GM23338 (cell line): ENCODE measurements at regions not wholly inside any gene's neighbourhood (a gene's known extent, or its start where the extent isn't known, plus 50 kb on each side); places are given as distances from the start of the nearest gene placed in this dataset.

Experiments
- ATAC-seq: fragments of 200-7000 bp; cut with Tn5 transposase; 3 replicates; pipeline ENCODE4 v1.9.1; 2020
- DNase-seq: peaks from one replicate; pipeline ENCODE4 v3.0.0-alpha.2; 2015; ENCODE audit warnings: low spot score
- H2AFZ ChIP-seq: fragments of 200-600 bp; sonication (generic); 2 replicates; pipeline ENCODE4 v1.8.0; 2016; ENCODE audit warnings: antibody characterized with exemption, mild to moderate bottlenecking, moderate library complexity
- H3F3A ChIP-seq: fragments of 200-600 bp; sonication (generic); replicated peaks from 2 replicates; pipeline ENCODE4 v1.8.0; 2017; ENCODE audit warnings: antibody characterized with exemption, mixed run types, low read depth
- H3K27ac ChIP-seq: fragments of 200-600 bp; sonication (generic); 2 replicates; pipeline ENCODE4 v1.6.1; 2016; ENCODE audit warnings: low read depth
- H3K27me3 ChIP-seq: fragments of 200-600 bp; sonication (generic); 2 replicates; pipeline ENCODE4 v1.8.0; 2016; ENCODE audit warnings: mild to moderate bottlenecking, mixed run types, moderate library complexity; ENCODE audit not compliant: insufficient read depth
- H3K36me3 ChIP-seq: fragments of 200-600 bp; sonication (generic); 2 replicates; pipeline ENCODE4 v1.8.0; 2016; ENCODE audit warnings: mild to moderate bottlenecking; ENCODE audit not compliant: insufficient read depth
- H3K4me1 ChIP-seq: fragments of 200-600 bp; sonication (generic); 2 replicates; pipeline ENCODE4 v1.8.0; 2016; ENCODE audit warnings: mild to moderate bottlenecking, moderate library complexity; ENCODE audit not compliant: insufficient read depth
- H3K4me2 ChIP-seq: fragments of 200-600 bp; sonication (generic); 2 replicates; pipeline ENCODE4 v1.7.1; 2017; ENCODE audit warnings: mixed run types
- H3K4me3 ChIP-seq: fragments of 200-600 bp; sonication (generic); 2 replicates; pipeline ENCODE4 v1.6.1; 2016; ENCODE audit warnings: mixed run types
- H3K79me2 ChIP-seq: fragments of 200-600 bp; sonication (generic); replicated peaks from 2 replicates; pipeline ENCODE4 v1.8.0; 2017; ENCODE audit warnings: mild to moderate bottlenecking; ENCODE audit not compliant: insufficient read depth
- H3K9me2 ChIP-seq: fragments of 200-600 bp; sonication (generic); 2 replicates; pipeline ENCODE4 v1.8.0; 2017; ENCODE audit not compliant: insufficient read depth
- H4K20me1 ChIP-seq: fragments of 200-600 bp; sonication (generic); replicated peaks from 2 replicates; pipeline ENCODE4 v1.8.0; 2017; ENCODE audit warnings: mild to moderate bottlenecking; ENCODE audit not compliant: insufficient read depth
- H3K27ac Mint-ChIP-seq: 2 replicates; pipeline ENCODE4 v1.8.0; 2020; ENCODE audit warnings: inconsistent platforms, mild to moderate bottlenecking, moderate library complexity, mixed read lengths
- H3K27me3 Mint-ChIP-seq: 3 replicates; pipeline ENCODE4 v1.8.0; 2022; ENCODE audit warnings: low read depth, mild to moderate bottlenecking, moderate library complexity, mixed read lengths, inconsistent platforms; ENCODE audit not compliant: insufficient read depth, poor library complexity
- H3K36me3 Mint-ChIP-seq: 3 replicates; pipeline ENCODE4 v1.8.0; 2021; ENCODE audit warnings: low read depth, mild to moderate bottlenecking, inconsistent platforms, moderate library complexity, mixed read lengths
- H3K4me1 Mint-ChIP-seq: 3 replicates; pipeline ENCODE4 v1.8.0; 2020; ENCODE audit warnings: mild to moderate bottlenecking, inconsistent platforms, mixed read lengths
- H3K4me3 Mint-ChIP-seq: 3 replicates; pipeline ENCODE4 v1.8.0; 2021; ENCODE audit warnings: moderate library complexity, mild to moderate bottlenecking, inconsistent platforms, mixed read lengths
- H3K9me3 Mint-ChIP-seq: 3 replicates; pipeline ENCODE4 v1.8.0; 2020; ENCODE audit warnings: moderate library complexity, mild to moderate bottlenecking, inconsistent platforms, mixed read lengths
- CREB1 ChIP-seq: fragments of 250-450 bp; sonication (Bioruptor Pico); IDR thresholded peaks from 2 replicates; pipeline ENCODE4 v1.5.0; 2020; ENCODE audit warnings: low read depth, mild to moderate bottlenecking, moderate library complexity
- EZH2phosphoT487 ChIP-seq: fragments of 200-600 bp; sonication (generic); IDR thresholded peaks from one replicate; pipeline ENCODE4 v1.8.1; 2018; ENCODE audit warnings: antibody characterized with exemption; ENCODE audit not compliant: unreplicated experiment
- JUNB ChIP-seq: IDR thresholded peaks from one replicate; pipeline ENCODE4 v1.6.1; 2016; ENCODE audit warnings: antibody characterized with exemption; ENCODE audit not compliant: unreplicated experiment
- NANOG ChIP-seq: IDR thresholded peaks from 2 replicates; pipeline ENCODE4 v1.6.1; 2016; ENCODE audit warnings: antibody characterized with exemption, borderline replicate concordance
- POLR2AphosphoS5 ChIP-seq: IDR thresholded peaks from 2 replicates; pipeline ENCODE4 v1.6.1; 2016; ENCODE audit warnings: antibody characterized with exemption, low read depth
- STAT1 ChIP-seq: IDR thresholded peaks from one replicate; pipeline ENCODE4 v1.6.1; 2016; ENCODE audit warnings: antibody characterized with exemption; ENCODE audit not compliant: unreplicated experiment
- ZNF114 ChIP-seq: fragments of 250-450 bp; sonication (Bioruptor Pico); IDR thresholded peaks from 2 replicates; pipeline ENCODE4 v1.5.0; 2020; ENCODE audit warnings: mild to moderate bottlenecking, moderate library complexity
- ZNF331 ChIP-seq: fragments of 250-450 bp; sonication (Bioruptor Pico); IDR thresholded peaks from 2 replicates; pipeline ENCODE4 v1.5.0; 2020; ENCODE audit warnings: low read depth, mild to moderate bottlenecking, moderate library complexity
- TF ChIP-seq, protein P1 (sequence below): IDR thresholded peaks from 2 replicates; pipeline ENCODE4 v1.6.1; 2016; ENCODE audit warnings: antibody characterized with exemption
- TF ChIP-seq, protein P2 (sequence below): fragments of 250-450 bp; sonication (Bioruptor Pico); IDR thresholded peaks from 2 replicates; pipeline ENCODE4 v1.5.0; 2020; ENCODE audit warnings: mild to moderate bottlenecking, moderate library complexity

- TF ChIP-seq STAT1 (no peak), CREB1 (CRISPR knock-in tag) (no peak)
- TF ChIP-seq, protein P1, sequence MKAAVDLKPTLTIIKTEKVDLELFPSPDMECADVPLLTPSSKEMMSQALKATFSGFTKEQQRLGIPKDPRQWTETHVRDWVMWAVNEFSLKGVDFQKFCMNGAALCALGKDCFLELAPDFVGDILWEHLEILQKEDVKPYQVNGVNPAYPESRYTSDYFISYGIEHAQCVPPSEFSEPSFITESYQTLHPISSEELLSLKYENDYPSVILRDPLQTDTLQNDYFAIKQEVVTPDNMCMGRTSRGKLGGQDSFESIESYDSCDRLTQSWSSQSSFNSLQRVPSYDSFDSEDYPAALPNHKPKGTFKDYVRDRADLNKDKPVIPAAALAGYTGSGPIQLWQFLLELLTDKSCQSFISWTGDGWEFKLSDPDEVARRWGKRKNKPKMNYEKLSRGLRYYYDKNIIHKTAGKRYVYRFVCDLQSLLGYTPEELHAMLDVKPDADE: no peak
Measured at GRCh38 chr12:115849262-115849943, 428.1 kb downstream of the MED13L start (continued).

DNA sequence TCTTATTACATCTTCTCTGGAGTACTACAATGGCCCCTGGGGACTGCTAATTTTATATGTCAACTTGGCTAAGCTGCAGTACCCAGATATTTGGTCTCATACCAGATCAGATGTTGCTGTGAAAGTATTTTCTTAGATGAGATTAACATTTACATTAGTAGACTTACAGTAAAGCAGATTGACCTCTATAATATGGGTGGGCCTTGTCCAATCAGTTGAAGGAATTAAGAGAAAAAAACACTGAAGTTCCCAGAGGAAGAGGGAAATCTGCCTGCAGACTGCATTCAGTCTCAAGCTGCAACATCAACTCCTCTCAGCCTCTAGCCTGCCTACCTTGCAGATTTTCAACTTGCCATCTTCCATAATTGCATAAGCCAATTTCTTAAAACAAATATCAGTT lies 430.1 kb downstream of the MED13L start:
- Histone ChIP-seq H3K4me1 (no peaks in the 10 kb centered on the region), H3F3A (no peaks in the 10 kb centered on the region), H4K20me1 (no peaks in the 10 kb centered on the region), H3K79me2 (no peaks in the 10 kb centered on the region), H2AFZ (no peak overlapping the region), H3K4me3 (no peak overlapping the region), H3K9me2 (0 out of 2 replicates have a peak, but pooled peaks cover 3% of the 10 kb centered on the region), H3K27ac (no peak overlapping the region), H3K36me3 (no peaks in the 10 kb centered on the region), H3K4me2 (no peak overlapping the region), H3K27me3 (no peaks in the 10 kb centered on the region)
- Mint-ChIP-seq H3K27ac (no peak overlapping the region), H3K4me3 (no peak overlapping the region), H3K9me3 (peaks cover 6% of the 10 kb centered on the region; the same call in 1 of the 3 replicates), H3K4me1 (no peaks in the 10 kb centered on the region), H3K27me3 (peaks cover 1% of the 10 kb centered on the region), H3K36me3 (peaks cover 3% of the 10 kb centered on the region; the same call in 1 of the 3 replicates)
- no peak for DNase-seq
- ATAC-seq: no peak
- TF ChIP-seq, protein P2, sequence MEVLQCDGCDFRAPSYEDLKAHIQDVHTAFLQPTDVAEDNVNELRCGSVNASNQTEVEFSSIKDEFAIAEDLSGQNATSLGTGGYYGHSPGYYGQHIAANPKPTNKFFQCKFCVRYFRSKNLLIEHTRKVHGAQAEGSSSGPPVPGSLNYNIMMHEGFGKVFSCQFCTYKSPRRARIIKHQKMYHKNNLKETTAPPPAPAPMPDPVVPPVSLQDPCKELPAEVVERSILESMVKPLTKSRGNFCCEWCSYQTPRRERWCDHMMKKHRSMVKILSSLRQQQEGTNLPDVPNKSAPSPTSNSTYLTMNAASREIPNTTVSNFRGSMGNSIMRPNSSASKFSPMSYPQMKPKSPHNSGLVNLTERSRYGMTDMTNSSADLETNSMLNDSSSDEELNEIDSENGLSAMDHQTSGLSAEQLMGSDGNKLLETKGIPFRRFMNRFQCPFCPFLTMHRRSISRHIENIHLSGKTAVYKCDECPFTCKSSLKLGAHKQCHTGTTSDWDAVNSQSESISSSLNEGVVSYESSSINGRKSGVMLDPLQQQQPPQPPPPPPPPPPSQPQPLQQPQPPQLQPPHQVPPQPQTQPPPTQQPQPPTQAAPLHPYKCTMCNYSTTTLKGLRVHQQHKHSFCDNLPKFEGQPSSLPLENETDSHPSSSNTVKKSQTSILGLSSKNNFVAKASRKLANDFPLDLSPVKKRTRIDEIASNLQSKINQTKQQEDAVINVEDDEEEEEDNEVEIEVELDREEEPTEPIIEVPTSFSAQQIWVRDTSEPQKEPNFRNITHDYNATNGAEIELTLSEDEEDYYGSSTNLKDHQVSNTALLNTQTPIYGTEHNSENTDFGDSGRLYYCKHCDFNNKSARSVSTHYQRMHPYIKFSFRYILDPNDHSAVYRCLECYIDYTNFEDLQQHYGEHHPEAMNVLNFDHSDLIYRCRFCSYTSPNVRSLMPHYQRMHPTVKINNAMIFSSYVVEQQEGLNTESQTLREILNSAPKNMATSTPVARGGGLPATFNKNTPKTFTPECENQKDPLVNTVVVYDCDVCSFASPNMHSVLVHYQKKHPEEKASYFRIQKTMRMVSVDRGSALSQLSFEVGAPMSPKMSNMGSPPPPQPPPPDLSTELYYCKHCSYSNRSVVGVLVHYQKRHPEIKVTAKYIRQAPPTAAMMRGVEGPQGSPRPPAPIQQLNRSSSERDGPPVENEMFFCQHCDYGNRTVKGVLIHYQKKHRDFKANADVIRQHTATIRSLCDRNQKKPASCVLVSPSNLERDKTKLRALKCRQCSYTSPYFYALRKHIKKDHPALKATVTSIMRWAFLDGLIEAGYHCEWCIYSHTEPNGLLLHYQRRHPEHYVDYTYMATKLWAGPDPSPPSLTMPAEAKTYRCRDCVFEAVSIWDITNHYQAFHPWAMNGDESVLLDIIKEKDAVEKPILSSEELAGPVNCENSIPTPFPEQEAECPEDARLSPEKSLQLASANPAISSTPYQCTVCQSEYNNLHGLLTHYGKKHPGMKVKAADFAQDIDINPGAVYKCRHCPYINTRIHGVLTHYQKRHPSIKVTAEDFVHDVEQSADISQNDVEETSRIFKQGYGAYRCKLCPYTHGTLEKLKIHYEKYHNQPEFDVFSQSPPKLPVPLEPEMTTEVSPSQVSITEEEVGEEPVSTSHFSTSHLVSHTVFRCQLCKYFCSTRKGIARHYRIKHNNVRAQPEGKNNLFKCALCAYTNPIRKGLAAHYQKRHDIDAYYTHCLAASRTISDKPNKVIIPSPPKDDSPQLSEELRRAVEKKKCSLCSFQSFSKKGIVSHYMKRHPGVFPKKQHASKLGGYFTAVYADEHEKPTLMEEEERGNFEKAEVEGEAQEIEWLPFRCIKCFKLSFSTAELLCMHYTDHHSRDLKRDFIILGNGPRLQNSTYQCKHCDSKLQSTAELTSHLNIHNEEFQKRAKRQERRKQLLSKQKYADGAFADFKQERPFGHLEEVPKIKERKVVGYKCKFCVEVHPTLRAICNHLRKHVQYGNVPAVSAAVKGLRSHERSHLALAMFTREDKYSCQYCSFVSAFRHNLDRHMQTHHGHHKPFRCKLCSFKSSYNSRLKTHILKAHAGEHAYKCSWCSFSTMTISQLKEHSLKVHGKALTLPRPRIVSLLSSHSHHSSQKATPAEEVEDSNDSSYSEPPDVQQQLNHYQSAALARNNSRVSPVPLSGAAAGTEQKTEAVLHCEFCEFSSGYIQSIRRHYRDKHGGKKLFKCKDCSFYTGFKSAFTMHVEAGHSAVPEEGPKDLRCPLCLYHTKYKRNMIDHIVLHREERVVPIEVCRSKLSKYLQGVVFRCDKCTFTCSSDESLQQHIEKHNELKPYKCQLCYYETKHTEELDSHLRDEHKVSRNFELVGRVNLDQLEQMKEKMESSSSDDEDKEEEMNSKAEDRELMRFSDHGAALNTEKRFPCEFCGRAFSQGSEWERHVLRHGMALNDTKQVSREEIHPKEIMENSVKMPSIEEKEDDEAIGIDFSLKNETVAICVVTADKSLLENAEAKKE (CRISPR knock-in tag): no peak
- no peak for TF ChIP-seq STAT1
- no peak for TF ChIP-seq EZH2phosphoT487
- no peak for TF ChIP-seq ZNF114
- TF ChIP-seq, protein P1: no peak
- TF ChIP-seq NANOG: no peak
- TF ChIP-seq ZNF331: no peak
- no peak for TF ChIP-seq POLR2AphosphoS5
- no peak for TF ChIP-seq JUNB
